ENCODE measurements at regions not wholly inside any gene's neighbourhood (a gene's known extent, or its start where the extent isn't known, plus 50 kb on each side); places are given as distances from the start of the nearest gene placed in this dataset.
"Not testable (repeated sequence)": the region's sequence is repeated elsewhere in the genome, so short reads cannot be mapped to it uniquely, and the experiment has no call there.

DNA sequence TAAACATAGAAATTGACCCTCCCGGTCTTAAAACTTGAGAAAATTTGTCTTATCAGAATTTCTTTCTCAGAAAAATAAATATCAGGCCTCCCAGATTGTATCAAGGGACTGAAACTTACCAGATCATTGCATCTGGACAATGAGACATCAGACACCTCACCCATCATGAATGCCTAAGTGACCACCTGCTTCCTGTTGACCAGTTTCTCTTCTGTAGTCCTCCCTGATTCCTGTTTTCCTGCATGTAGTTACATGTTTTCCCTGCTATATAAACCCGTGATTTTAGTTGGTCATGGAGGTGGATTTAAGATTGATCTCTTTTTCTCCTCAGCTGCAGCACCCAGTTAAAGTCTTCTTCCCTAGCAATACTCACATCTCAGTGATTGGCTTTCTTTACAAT lies 548.1 kb downstream of the PPP4R3C start:
- Histone ChIP-seq H3K4me3 (no peak overlapping the region), H3K36me3 (no peaks in the 10 kb centered on the region), H3K9me3 (no peaks in the 10 kb centered on the region), H3K27me3 (no peaks in the 10 kb centered on the region), H3K27ac (no peak overlapping the region), H3K4me1 (no peaks in the 10 kb centered on the region)
- DNase-seq = no peak
- TF ChIP-seq POLR2A (IDR thresholded peaks at IDR 0.05) = no peak
- TF ChIP-seq, protein P1, sequence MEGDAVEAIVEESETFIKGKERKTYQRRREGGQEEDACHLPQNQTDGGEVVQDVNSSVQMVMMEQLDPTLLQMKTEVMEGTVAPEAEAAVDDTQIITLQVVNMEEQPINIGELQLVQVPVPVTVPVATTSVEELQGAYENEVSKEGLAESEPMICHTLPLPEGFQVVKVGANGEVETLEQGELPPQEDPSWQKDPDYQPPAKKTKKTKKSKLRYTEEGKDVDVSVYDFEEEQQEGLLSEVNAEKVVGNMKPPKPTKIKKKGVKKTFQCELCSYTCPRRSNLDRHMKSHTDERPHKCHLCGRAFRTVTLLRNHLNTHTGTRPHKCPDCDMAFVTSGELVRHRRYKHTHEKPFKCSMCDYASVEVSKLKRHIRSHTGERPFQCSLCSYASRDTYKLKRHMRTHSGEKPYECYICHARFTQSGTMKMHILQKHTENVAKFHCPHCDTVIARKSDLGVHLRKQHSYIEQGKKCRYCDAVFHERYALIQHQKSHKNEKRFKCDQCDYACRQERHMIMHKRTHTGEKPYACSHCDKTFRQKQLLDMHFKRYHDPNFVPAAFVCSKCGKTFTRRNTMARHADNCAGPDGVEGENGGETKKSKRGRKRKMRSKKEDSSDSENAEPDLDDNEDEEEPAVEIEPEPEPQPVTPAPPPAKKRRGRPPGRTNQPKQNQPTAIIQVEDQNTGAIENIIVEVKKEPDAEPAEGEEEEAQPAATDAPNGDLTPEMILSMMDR (IDR thresholded peaks at IDR 0.05) = no peak

DNA sequence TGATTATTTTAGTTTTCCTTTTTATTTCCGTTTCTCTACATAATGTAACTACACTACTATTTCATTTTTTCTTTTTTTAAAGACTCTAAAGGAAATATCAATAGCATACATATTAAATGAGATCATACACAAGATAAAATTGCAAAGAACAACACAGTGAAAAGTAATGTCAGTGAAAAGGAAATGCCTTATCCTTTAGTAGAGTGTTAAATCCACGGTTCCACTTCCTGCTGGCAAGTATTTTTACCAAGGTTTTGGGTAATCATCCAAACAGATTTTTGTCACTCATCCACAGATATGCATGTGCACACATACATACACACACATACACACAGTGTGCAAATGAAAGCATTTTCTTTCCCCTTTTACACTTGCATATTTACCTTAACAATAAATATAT lies 548.9 kb downstream of the PPP4R3C start:
- Histone ChIP-seq H3K27me3 (no peaks in the 10 kb centered on the region), H3K27ac (no peak overlapping the region), H3K4me3 (no peak overlapping the region), H3K36me3 (no peaks in the 10 kb centered on the region), H3K9me3 (no peaks in the 10 kb centered on the region), H3K4me1 (no peaks in the 10 kb centered on the region)
- DNase-seq = no peak
- TF ChIP-seq, protein P1 (IDR thresholded peaks at IDR 0.05) = no peak
- no peak for TF ChIP-seq POLR2A (IDR thresholded peaks at IDR 0.05)

DNA sequence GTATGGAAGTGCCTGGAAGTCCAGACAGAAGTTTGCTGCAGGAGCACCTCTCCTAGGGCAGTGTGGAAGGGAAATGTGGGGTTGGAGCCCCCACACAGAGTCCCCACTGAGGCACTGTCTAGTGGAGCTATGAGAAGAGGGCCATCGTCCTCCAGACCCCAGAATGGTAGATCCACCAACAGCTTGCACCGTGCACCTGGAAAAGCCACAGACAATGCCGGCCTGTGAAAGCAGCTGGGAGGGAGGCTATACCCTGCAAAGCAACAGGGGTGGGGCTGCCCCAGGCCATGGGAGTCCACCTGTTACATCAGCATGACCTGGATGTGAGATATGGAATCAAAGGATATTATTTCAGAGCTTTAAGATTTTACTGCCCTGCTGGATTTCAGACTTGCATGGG lies 551.4 kb downstream of the PPP4R3C start:
- H3K4me1 ChIP-seq, H3K27ac ChIP-seq, H3K36me3 ChIP-seq, H3K4me3 ChIP-seq, H3K27me3 ChIP-seq, H3K9me3 ChIP-seq, DNase-seq: not testable (repeated sequence)

DNA sequence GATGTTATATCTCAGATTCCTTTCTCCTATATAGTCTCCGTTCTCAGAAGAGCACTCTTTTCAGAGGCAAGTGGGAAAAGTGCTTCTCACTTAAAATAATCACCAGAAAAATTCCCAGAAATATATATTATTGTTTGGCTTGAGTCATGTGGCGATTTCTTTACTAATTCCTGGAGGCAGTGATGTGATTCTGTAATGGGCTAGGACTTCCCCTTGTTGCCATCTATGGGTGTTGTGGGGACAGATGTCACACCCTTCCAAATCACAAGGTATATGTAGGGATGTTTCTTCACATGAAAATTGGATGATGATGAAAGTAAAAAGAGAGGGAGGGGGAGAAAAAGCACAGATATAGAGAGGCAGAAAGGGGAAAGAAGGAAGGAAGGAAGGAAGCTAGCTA lies 553.4 kb downstream of the PPP4R3C start:
- Histone ChIP-seq H3K27me3 (no peaks in the 10 kb centered on the region), H3K4me1 (no peaks in the 10 kb centered on the region), H3K4me3 (no peak overlapping the region), H3K36me3 (no peaks in the 10 kb centered on the region), H3K9me3 (no peaks in the 10 kb centered on the region), H3K27ac (no peak overlapping the region)
- no peak for DNase-seq
- no peak for TF ChIP-seq POLR2A (IDR thresholded peaks at IDR 0.05)
- TF ChIP-seq, protein P1 (IDR thresholded peaks at IDR 0.05) = no peak

DNA sequence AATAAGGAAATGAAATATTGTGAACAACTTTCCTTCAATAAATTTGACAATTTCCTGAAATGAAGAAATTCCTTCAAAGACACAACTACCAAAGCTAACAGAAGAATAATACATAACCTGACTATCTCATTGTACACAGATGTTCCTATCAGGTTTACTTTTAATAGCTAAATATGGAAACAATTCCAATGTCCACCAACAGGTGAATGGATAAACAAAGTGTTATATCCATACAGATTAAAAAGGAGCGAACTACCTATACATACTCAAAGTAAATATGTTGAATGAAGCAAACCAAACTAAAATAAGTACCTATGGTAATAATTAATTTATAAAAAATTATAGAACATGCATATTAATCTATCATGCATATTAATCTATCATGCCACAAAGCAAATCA lies 554.9 kb downstream of the PPP4R3C start:
- TF ChIP-seq POLR2A (IDR thresholded peaks at IDR 0.05) = no peak
- TF ChIP-seq, protein P1 (IDR thresholded peaks at IDR 0.05) = no peak
- no peaks in the 10 kb centered on the region for H3K27me3 ChIP-seq

DNA sequence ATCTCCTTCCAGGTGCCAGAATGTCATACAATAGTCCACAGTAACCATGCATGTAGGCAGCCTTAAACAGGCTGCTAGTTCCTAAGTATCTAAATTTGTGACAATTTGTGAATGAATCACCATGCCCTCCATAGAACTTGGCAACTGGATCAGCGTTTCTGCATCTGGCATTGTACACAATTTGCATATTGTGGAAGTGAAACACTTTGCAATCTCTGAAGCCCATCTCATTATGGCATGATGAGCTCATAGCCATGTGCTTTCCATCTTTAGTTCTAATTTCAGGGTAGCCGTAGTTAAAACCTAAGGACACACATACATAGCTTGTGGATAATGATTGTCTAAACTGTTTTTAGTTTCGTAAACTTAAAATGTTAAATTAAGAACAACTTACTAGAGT lies 573.6 kb downstream of the PPP4R3C start:
- no peaks in the 10 kb centered on the region for H3K4me1 ChIP-seq
- H3K36me3 ChIP-seq = no peaks in the 10 kb centered on the region
- no peak for DNase-seq
- H3K9me3 ChIP-seq = no peaks in the 10 kb centered on the region
- TF ChIP-seq POLR2A (IDR thresholded peaks at IDR 0.05) = no peak
- TF ChIP-seq, protein P1 (IDR thresholded peaks at IDR 0.05) = no peak
- H3K27ac ChIP-seq = no peak overlapping the region
- H3K4me3 ChIP-seq = no peak overlapping the region
- no peaks in the 10 kb centered on the region for H3K27me3 ChIP-seq

More for the DNA sequence above, 554.9 kb downstream of the PPP4R3C start:
- DNase-seq = no peak
- H3K9me3 ChIP-seq = no peaks in the 10 kb centered on the region
- no peaks in the 10 kb centered on the region for H3K4me1 ChIP-seq
- no peaks in the 10 kb centered on the region for H3K36me3 ChIP-seq
- no peak overlapping the region for H3K4me3 ChIP-seq
- no peak overlapping the region for H3K27ac ChIP-seq

All from Peyer's patch (tissue), 4 donors.